MM.1S (cell line): ENCODE measurements at regions not wholly inside any gene's neighbourhood (a gene's known extent, or its start where the extent isn't known, plus 50 kb on each side); places are given as distances from the start of the nearest gene placed in this dataset.

ENCODE experiments used
- DNase-seq: peaks from one replicate; pipeline ENCODE4 v3.0.0-alpha.2; 2015
- H2AFZ ChIP-seq: fragments of 300-600 bp; sonication (generic); 2 replicates; pipeline ENCODE4 v1.6.0; 2016; ENCODE audit warnings: antibody characterized with exemption, low read length
- H3F3A ChIP-seq: fragments of 300-600 bp; sonication (generic); 2 replicates; pipeline ENCODE4 v1.6.1; 2016; ENCODE audit warnings: mild to moderate bottlenecking, antibody characterized with exemption, low read length, moderate library complexity, mixed read lengths; ENCODE audit not compliant: insufficient read depth
- H3K27ac ChIP-seq: fragments of 300-600 bp; sonication (generic); 2 replicates; pipeline ENCODE4 v1.5.1; 2016; ENCODE audit warnings: mild to moderate bottlenecking, low read length
- H3K27me3 ChIP-seq: fragments of 300-600 bp; sonication (generic); replicated peaks from 2 replicates; pipeline ENCODE4 v1.6.0; 2016; ENCODE audit warnings: low read length; ENCODE audit not compliant: insufficient read depth
- H3K36me3 ChIP-seq: fragments of 300-600 bp; sonication (generic); replicated peaks from 2 replicates; pipeline ENCODE4 v1.6.1; 2016; ENCODE audit warnings: mild to moderate bottlenecking, low read length, mixed read lengths; ENCODE audit not compliant: insufficient read depth
- H3K4me1 ChIP-seq: fragments of 300-600 bp; sonication (generic); 2 replicates; pipeline ENCODE4 v1.6.1; 2016; ENCODE audit warnings: low read length, mixed read lengths
- H3K4me2 ChIP-seq: fragments of 300-600 bp; sonication (generic); 2 replicates; pipeline ENCODE4 v1.6.0; 2016; ENCODE audit warnings: low read depth, low read length
- H3K4me3 ChIP-seq: fragments of 300-600 bp; sonication (generic); 2 replicates; pipeline ENCODE4 v1.5.1; 2016; ENCODE audit warnings: low read length, mixed read lengths
- H3K79me2 ChIP-seq: fragments of 300-600 bp; sonication (generic); 2 replicates; pipeline ENCODE4 v1.6.1; 2016; ENCODE audit warnings: mixed run types, low read length, mixed read lengths
- H3K9ac ChIP-seq: fragments of 300-600 bp; sonication (generic); 2 replicates; pipeline ENCODE4 v1.6.1; 2016; ENCODE audit warnings: low read length, mixed read lengths
- H3K9me2 ChIP-seq: fragments of 300-600 bp; sonication (generic); replicated peaks from 2 replicates; pipeline ENCODE4 v1.6.1; 2016; ENCODE audit warnings: mild to moderate bottlenecking, low read length, mixed read lengths; ENCODE audit not compliant: insufficient read depth
- H3K9me3 ChIP-seq: fragments of 300-600 bp; sonication (generic); replicated peaks from 2 replicates; pipeline ENCODE4 v1.6.1; 2016; ENCODE audit warnings: mild to moderate bottlenecking, low read length, mixed read lengths; ENCODE audit not compliant: insufficient read depth
- H4K20me1 ChIP-seq: fragments of 300-600 bp; sonication (generic); 2 replicates; pipeline ENCODE4 v1.6.1; 2016; ENCODE audit warnings: mild to moderate bottlenecking, low read length, moderate library complexity, mixed read lengths; ENCODE audit not compliant: insufficient read depth
- EZH2 ChIP-seq: fragments of 300-600 bp; sonication (generic); optimal IDR thresholded peaks from 2 replicates; pipeline ENCODE3; 2017; ENCODE audit warnings: low read depth, mild to moderate bottlenecking, antibody characterized with exemption, low read length, mixed read lengths
- EZH2phosphoT487 ChIP-seq: fragments of 300-600 bp; sonication (generic); IDR thresholded peaks from 2 replicates; pipeline ENCODE4 v1.6.1; 2018; ENCODE audit warnings: antibody characterized with exemption, low read length
- TF ChIP-seq, protein P1 (sequence below): fragments of 300-600 bp; sonication (generic); IDR thresholded peaks from 2 replicates; pipeline ENCODE4 v1.5.1; 2016; ENCODE audit warnings: antibody characterized with exemption, low read length, mixed read lengths

DNA sequence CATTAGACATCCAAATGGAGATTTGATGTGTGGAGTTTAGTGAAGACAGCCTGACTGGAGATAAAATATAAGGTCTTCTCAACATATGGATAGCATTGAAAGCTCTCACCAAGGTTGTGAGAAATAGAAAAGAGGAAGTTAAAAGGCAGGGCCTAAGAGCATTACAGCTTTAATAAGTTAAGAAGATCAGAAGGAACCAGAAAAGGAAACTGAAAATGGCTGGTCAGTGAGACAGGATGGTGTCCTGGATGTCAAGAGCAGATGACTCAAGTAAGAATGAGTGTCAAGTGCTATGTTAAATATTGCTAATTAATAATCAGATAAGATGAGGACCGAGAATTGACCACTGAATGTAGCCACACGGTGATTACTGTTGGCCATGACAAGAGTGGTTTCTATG, 642.9 kb downstream of the STPG2 start:
- TF ChIP-seq EZH2phosphoT487 (no peak), EZH2 (no peak)
- TF ChIP-seq, protein P1, sequence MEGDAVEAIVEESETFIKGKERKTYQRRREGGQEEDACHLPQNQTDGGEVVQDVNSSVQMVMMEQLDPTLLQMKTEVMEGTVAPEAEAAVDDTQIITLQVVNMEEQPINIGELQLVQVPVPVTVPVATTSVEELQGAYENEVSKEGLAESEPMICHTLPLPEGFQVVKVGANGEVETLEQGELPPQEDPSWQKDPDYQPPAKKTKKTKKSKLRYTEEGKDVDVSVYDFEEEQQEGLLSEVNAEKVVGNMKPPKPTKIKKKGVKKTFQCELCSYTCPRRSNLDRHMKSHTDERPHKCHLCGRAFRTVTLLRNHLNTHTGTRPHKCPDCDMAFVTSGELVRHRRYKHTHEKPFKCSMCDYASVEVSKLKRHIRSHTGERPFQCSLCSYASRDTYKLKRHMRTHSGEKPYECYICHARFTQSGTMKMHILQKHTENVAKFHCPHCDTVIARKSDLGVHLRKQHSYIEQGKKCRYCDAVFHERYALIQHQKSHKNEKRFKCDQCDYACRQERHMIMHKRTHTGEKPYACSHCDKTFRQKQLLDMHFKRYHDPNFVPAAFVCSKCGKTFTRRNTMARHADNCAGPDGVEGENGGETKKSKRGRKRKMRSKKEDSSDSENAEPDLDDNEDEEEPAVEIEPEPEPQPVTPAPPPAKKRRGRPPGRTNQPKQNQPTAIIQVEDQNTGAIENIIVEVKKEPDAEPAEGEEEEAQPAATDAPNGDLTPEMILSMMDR: no peak
- DNase-seq: peak; percentile 71
- no peak overlapping the region for H3K9ac ChIP-seq
- no peaks in the 10 kb centered on the region for H3K9me3 ChIP-seq
- no peak overlapping the region for H3K27ac ChIP-seq
- H3K27me3 ChIP-seq: no peaks in the 10 kb centered on the region
- peak overlapping the region; percentile 17; the same call in 1 of the 2 replicates for H3K4me2 ChIP-seq
- no peaks in the 10 kb centered on the region for H3K9me2 ChIP-seq
- H3K4me3 ChIP-seq: no peak overlapping the region
- H3K79me2 ChIP-seq: no peaks in the 10 kb centered on the region
- H3F3A ChIP-seq: no peaks in the 10 kb centered on the region
- H3K36me3 ChIP-seq: no peaks in the 10 kb centered on the region
- peak overlapping the region; percentile 23; the same call in 1 of the 2 replicates for H2AFZ ChIP-seq
- H4K20me1 ChIP-seq: no peaks in the 10 kb centered on the region
- H3K4me1 ChIP-seq: peaks cover 11% of the 10 kb centered on the region; the same call in 1 of the 2 replicates

DNA sequence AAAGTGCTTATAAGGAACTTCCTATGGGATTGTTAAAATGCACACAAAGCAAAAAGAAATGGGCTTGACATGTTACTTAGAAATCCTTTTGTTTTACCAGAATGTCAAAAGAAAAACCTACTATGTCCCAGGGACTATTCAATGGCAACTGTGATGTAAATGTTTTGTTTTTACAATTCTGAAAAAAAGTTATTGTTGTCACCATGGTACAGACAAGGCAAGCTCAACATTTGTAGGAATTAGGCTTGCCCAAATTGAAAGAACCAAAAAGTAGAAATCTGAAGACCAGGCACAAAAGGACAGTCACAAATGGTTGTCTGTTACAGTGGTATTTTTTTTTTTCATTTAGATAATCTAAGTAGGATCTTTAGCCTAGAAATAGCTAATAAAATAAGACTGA, 638.6 kb downstream of the STPG2 start:
- TF ChIP-seq, protein P1: no peak
- TF ChIP-seq EZH2phosphoT487 (no peak), EZH2 (no peak)
- Histone ChIP-seq H3K4me1 (peaks cover 11% of the 10 kb centered on the region; the same call in 1 of the 2 replicates), H3K27ac (no peak overlapping the region), H3K9ac (no peak overlapping the region), H3K79me2 (no peaks in the 10 kb centered on the region), H4K20me1 (no peaks in the 10 kb centered on the region), H3K4me2 (no peak overlapping the region), H3F3A (no peaks in the 10 kb centered on the region), H3K36me3 (no peaks in the 10 kb centered on the region), H3K27me3 (no peaks in the 10 kb centered on the region), H3K4me3 (no peak overlapping the region), H3K9me3 (no peaks in the 10 kb centered on the region), H3K9me2 (no peaks in the 10 kb centered on the region), H2AFZ (no peak overlapping the region)
- no peak for DNase-seq

DNA sequence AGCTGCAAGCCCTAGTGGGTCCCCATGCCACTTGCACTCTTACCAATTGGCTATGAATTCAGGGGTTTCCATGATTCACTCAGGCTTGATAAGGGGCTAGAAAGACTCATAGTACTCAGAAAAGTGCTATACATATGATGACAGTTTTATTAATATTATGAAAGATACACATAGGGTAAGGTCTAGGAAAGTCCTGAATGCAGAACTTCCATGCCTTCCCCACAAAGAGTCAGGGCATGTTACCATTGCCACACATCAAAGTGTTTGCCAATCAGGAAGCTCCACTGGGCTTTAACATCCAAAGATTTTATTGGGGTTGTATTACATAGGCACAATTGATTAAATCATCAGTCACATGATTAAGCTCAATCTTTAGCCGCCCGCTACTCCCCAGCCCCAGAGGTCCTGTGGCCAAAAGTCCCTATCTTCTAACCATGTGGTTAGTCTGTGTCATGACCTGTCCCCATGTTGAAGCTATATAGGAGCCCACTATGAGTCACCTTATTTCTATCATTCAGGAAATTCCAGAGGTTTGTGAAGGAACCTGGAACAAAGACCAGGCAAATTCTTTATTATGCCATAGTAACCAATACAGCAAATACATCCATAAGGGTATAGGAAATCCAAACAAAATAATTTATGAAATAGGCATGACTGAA, 635.6 kb downstream of the STPG2 start:
- no peaks in the 10 kb centered on the region for H3K4me1 ChIP-seq
- H3K36me3 ChIP-seq: no peaks in the 10 kb centered on the region
- no peak overlapping the region for H3K4me3 ChIP-seq
- no peaks in the 10 kb centered on the region for H3K9me3 ChIP-seq
- no peaks in the 10 kb centered on the region for H3K9me2 ChIP-seq
- H3K79me2 ChIP-seq: no peaks in the 10 kb centered on the region
- no peak overlapping the region for H3K4me2 ChIP-seq
- no peak for DNase-seq
- H3K9ac ChIP-seq: no peak overlapping the region
- H3K27ac ChIP-seq: no peak overlapping the region
- no peaks in the 10 kb centered on the region for H3F3A ChIP-seq
- TF ChIP-seq, protein P1: no peak
- TF ChIP-seq EZH2phosphoT487: no peak
- TF ChIP-seq EZH2: no peak
- no peaks in the 10 kb centered on the region for H3K27me3 ChIP-seq
- no peaks in the 10 kb centered on the region for H4K20me1 ChIP-seq
- no peak overlapping the region for H2AFZ ChIP-seq
